Gastrocnemius medialis (tissue), 4 donors: ENCODE measurements at regions not wholly inside any gene's neighbourhood (a gene's known extent, or its start where the extent isn't known, plus 50 kb on each side); places are given as distances from the start of the nearest gene placed in this dataset.

Experiments used
- ATAC-seq, 2 donors: fragments of 150-250 bp; one replicate each; pipeline ENCODE4 v1.9.1; 2016
- DNase-seq, 2 donors: peaks; one replicate each; pipeline ENCODE4 v3.0.0-alpha.2; 2019
- H3K27ac ChIP-seq, 4 donors: fragments of 200-600 bp; sonication (generic); 1 replicate in 1 of 4; 2 replicates in 3 of 4; pipeline ENCODE4 v1.5.1; 2016 to 2018; ENCODE audit warnings: mild to moderate bottlenecking in 2 of 4, moderate library complexity in 1 of 4
- H3K27me3 ChIP-seq, 3 donors: fragments of 200-600 bp; sonication (generic) in 2 of 3; 1 replicate in 1 of 3; 2 replicates in 2 of 3; pipeline versions ENCODE4 v1.5.1 to v1.6.0; 2016 to 2019; ENCODE audit warnings: mild to moderate bottlenecking in 1 of 3, moderate library complexity in 1 of 3
- H3K36me3 ChIP-seq, 2 donors: fragments of 200-600 bp; sonication (generic) in 1 of 2; one replicate each; pipeline ENCODE4 v1.5.1; 2017 to 2018
- H3K4me1 ChIP-seq, 2 donors: fragments of 200-600 bp; sonication (generic) in 1 of 2; one replicate each; pipeline ENCODE4 v1.5.1; 2016 to 2017; ENCODE audit warnings: mild to moderate bottlenecking in 2 of 2
- H3K4me3 ChIP-seq, 4 donors: fragments of 200-600 bp; sonication (generic) in 3 of 4; 1 replicate in 1 of 4; 2 replicates in 3 of 4; pipeline ENCODE4 v1.5.1; 2016 to 2019; ENCODE audit warnings: mild to moderate bottlenecking in 2 of 4
- H3K9me3 ChIP-seq, 3 donors: fragments of 200-600 bp; sonication (generic) in 2 of 3; 1 replicate in 1 of 3; 2 replicates in 2 of 3; pipeline ENCODE4 v1.5.1; 2016 to 2019
- CTCF ChIP-seq, 5 experiments: fragments of 450-650 bp in 3 of 5; fragments of 200-600 bp in 2 of 5; sonication (generic) in 2 of 5; IDR thresholded peaks in 4 of 5; conservative IDR thresholded peaks in 1 of 5; 1 replicate in 4 of 5; 2 replicates in 1 of 5; pipeline ENCODE4 v1.5.1; 2016 to 2019; ENCODE audit warnings: antibody characterized with exemption in 5 of 5, mild to moderate bottlenecking in 3 of 5, moderate library complexity in 3 of 5
- POLR2A ChIP-seq, 2 donors: fragments of 450-650 bp; IDR thresholded peaks; one replicate each; pipeline ENCODE4 v1.6.1; 2017; ENCODE audit warnings: antibody characterized with exemption in 2 of 2, mild to moderate bottlenecking in 2 of 2, moderate library complexity in 2 of 2
- in situ Hi-C, 4 donors: fragments of 200-750 bp; cut with MboI; loops; one replicate each; pipeline versions ENCODE4 v1.15.0 to v1.8.0; 2017; ENCODE audit warnings: low sequenced_read_pairs in 4 of 4
- intact Hi-C: fragments of 100-400 bp; cut with DNase I; formaldehyde crosslinking; loops from one replicate; pipeline ENCODE4 v1.15.1; 2023; ENCODE audit warnings: low total_unique reads

GRCh38 chr5:133696006-133696584 is 83.8 kb upstream of the FSTL4 start:
- DNase-seq = no peak
- intact Hi-C loops = no loop called here
- no peak for ATAC-seq
- TF ChIP-seq CTCF (IDR thresholded peaks at IDR 0.05 in 4 of 5, conservative IDR thresholded peaks at IDR 0.05 in 1 of 5) (no peak), POLR2A (IDR thresholded peaks at IDR 0.05) (no peak)
- Histone ChIP-seq H3K4me3 (no peak overlapping the region), H3K4me1 (no peaks in the 10 kb centered on the region), H3K27ac (no peak overlapping the region), H3K36me3 (no peaks in the 10 kb centered on the region), H3K9me3 (no peaks in the 10 kb centered on the region), H3K27me3 (no peaks in the 10 kb centered on the region)
- in situ Hi-C loops = no loop called here

- Histone ChIP-seq H3K27me3 (peaks cover 0 to 9% (median 4%) of the 10 kb centered on the region in 3 donors), H3K4me3 (no peak overlapping the region), H3K4me1 (no peaks in the 10 kb centered on the region), H3K36me3 (no peaks in the 10 kb centered on the region), H3K9me3 (no peaks in the 10 kb centered on the region), H3K27ac (no peak overlapping the region)
- ATAC-seq = no peak
- intact Hi-C loops = no loop called here
- DNase-seq = no peak
- no peak for TF ChIP-seq POLR2A (IDR thresholded peaks at IDR 0.05)
- TF ChIP-seq CTCF (IDR thresholded peaks at IDR 0.05 in 4 of 5, conservative IDR thresholded peaks at IDR 0.05 in 1 of 5) = no peak
- in situ Hi-C loops = no loop called here
These were observed 82.0 kb upstream of the FSTL4 start for GRCh38 chr5:133694181-133694831.

- no peak for TF ChIP-seq CTCF (IDR thresholded peaks at IDR 0.05 in 4 of 5, conservative IDR thresholded peaks at IDR 0.05 in 1 of 5)
- no peak for TF ChIP-seq POLR2A (IDR thresholded peaks at IDR 0.05)
- Histone ChIP-seq H3K27ac (no peak overlapping the region), H3K36me3 (no peaks in the 10 kb centered on the region), H3K4me1 (no peaks in the 10 kb centered on the region), H3K9me3 (no peaks in the 10 kb centered on the region), H3K4me3 (no peak overlapping the region), H3K27me3 (peaks cover 0 to 12% (median 4%) of the 10 kb centered on the region in 3 donors)
- in situ Hi-C loops = no loop called here
- intact Hi-C loops = no loop called here
- DNase-seq (no peak), ATAC-seq (no peak)
These were observed 79.1 kb upstream of the FSTL4 start for GRCh38 chr5:133691448-133691847.

GRCh38 chr5:133690746-133691145 is 78.4 kb upstream of the FSTL4 start:
- no peak for TF ChIP-seq CTCF (IDR thresholded peaks at IDR 0.05 in 4 of 5, conservative IDR thresholded peaks at IDR 0.05 in 1 of 5)
- TF ChIP-seq POLR2A (IDR thresholded peaks at IDR 0.05) = no peak
- Histone ChIP-seq H3K36me3 (no peaks in the 10 kb centered on the region), H3K4me3 (no peak overlapping the region), H3K4me1 (no peaks in the 10 kb centered on the region), H3K27me3 (peaks cover 0 to 12% (median 4%) of the 10 kb centered on the region in 3 donors), H3K9me3 (no peaks in the 10 kb centered on the region), H3K27ac (no peak overlapping the region)
- no peak for DNase-seq
- in situ Hi-C loops = no loop called here
- ATAC-seq = no peak
- intact Hi-C loops = no loop called here
